Stimulated activated CD4-positive, alpha-beta T cell treated with anti-CD3 and anti-CD28 coated beads, Interleukin-4, amount 100 ng/mL, for 4 hours (primary cell): ENCODE measurements at regions not wholly inside any gene's neighbourhood (a gene's known extent, or its start where the extent isn't known, plus 50 kb on each side); places are given as distances from the start of the nearest gene placed in this dataset.
"Not testable (repeated sequence)": the region's sequence is repeated elsewhere in the genome, so short reads cannot be mapped to it uniquely, and the experiment has no call there.

Experiments used
- DNase-seq, 2 experiments: peaks; one replicate each; pipeline ENCODE4 v3.0.0-alpha.2; 2020

DNA sequence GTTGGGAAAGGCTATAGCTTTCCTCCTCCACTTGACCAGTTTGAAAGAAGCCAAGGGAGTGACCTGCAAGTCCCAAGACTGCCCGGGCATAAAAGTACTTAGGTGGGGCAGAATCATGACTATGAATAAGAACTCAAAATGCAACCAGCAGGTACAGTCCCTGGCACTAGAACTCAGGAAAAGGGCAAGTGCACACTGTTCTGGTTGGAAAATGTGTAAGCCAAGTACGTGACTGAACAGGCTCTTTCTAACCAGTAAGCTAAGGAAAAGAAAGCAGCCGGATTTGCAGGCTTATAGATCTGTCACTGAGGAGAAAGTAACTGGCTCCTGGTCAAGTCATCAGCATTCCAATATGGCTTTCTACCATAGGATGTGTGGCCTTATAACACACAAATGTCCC is 101.2 kb upstream of the SLC4A7 start:
- no peak for DNase-seq

DNA sequence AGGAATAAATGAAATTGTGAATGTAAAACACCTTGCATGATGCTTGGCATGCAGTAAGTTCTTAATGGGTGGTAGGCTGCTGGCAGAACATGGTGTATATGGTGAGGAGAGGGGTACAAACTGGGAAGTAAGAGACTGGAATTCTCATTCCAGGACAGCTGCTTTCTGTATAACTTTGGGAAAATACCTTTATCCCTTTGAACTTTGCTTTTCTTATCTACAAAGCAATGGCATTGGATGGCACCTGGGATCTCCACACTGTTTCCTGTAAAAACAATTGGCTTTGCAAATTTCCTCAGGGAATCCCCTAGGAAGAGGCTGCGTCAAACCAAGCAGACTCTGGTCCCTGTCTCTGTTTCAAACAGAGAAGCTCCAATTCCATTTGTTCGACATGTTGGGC is 100.7 kb upstream of the SLC4A7 start:
- no peak for DNase-seq

DNA sequence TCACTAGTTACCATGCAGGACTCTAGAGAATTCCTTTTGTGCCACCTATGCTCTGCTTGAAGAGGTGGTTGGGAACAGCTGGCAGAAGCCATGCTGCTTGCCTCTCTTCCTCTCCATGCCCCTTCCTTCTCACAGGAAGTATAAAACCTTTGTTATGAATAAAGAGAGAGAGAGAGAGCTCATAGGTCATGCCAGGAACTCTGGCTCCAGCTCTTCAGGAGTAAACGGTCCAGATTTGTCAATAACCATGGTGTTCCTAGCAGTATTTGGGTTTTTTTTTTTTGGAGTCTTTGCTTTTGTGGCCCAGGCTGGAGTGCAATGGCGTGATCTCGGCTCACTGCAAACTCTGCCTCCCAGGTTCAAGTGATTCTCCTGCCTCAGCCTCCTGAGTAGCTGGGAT is 97.7 kb upstream of the SLC4A7 start:
- DNase-seq, result no peak

DNA sequence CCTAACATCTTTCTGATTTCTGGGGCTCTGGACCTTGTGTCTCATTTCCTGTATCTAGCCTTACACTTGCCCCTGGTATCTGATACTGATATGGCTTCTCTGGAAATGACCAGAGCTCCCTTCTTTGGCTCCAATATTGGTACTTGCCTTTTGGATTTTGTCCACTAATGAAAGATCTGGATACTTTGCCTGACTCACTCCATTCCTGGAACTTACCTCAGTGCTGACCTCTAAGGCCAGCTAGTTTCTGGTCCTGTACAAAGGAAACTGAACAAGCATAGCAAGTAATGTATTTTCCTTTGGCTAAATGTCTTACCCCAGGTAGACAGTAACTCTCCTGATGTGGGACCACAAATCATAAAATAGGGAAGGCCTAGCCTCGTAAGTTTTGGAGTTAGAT is 93.8 kb upstream of the SLC4A7 start:
- DNase-seq, result no peak

DNA sequence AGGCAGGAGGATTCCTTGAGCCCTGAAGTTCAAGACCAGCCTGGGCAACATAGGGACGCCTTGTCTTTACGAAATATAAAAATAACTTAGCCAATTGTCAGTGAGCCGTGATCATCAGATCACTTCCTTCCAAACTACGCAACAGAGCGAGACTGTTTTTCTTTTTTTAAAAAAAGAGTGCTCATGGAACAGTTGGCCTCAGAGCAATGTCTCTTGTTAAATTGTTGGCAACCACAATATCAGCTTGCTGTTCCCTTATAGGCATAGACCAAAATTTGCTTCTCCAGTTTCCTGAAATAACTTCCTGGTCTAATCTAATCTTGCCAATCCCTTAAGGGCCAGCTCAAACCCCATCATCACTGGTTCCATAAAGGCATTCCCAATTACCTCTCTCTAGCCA is 93.3 kb upstream of the SLC4A7 start:
- DNase-seq, result no peak

DNA sequence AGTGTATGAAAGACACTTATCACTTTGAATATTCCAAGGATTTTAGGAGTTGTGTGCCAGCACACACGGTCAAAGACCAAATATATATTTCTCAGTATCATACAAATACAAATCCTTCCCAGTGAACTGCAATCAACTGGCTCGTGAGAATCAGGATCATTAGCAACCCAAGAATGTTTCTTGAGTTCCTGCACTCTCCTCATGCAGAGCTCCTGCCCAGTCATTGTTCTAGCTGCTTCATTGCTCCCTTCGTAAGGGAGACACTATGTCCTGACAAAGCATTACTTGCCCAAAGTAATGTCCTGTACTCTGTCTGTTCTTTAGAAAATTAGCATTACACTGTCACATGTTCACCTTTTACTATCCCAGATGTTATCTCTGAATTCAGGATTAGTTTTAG is 92.0 kb upstream of the SLC4A7 start:
- no peak for DNase-seq

DNA sequence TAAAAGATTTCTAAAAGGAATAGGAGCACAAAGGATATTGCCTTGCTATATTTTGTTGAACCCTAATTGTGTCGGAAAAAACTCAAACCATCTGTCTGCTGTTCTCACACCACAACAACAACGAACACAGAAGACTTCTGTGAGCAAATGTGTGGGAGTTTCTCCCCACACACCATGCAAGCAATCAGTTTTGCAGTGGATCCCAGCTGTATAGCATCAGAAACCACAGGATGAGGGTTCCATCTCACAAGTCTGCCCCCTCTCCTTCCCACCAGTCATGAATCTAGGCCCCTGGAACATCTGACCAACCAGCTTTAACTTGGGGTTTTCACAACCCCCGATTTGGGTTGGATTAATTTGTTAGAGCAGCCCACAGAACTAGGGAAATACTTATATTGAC is 91.3 kb upstream of the SLC4A7 start:
- DNase-seq, result no peak

DNA sequence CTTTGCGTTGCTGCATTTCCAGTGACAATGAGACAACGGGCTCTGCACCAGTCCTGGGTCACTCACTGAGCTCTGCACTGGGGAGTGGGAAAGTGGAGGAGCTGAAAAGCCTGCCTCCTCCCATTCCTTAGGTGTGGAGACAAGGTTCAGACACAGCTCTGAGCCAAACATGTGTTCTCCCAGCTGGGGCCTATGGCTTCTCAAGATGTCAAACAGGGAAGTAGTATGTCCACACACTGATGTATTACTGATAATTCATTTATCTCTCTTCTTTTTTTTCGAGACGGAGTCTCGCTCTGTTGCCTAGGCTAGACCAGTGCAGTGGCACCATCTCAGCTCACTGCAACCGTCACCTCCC is 90.2 kb upstream of the SLC4A7 start:
- DNase-seq, result no peak

DNA sequence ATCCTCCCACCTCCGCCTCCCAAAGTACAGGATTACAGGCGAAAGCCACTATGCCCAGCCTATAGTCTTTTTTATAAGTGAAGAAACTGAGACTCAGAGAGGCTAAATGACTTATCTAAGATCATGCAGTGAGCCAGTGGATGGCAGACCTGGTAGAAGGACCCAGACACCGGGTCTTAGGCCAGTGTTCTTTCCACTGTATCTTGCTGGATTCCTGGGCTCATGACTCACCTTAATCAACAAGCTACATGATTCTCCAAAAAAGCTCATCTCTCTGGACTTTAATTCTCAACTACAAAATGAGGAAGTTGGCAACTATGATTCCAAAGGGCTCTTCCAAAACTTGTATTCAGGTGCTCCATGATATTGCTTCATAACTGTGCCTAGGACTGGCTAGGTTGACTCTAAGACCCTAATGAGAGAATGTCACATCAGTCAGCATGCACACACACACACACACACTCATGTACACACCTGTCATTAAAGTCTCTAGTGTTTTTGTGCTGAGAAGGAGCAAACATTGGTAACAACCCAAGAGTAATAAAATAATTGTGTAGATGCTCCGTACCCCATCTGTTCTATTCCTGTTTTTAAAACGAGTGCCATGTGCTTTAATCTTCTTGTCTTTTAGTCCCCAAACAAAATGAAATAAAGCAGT is 89.7 kb upstream of the SLC4A7 start:
- no peak for DNase-seq

DNA sequence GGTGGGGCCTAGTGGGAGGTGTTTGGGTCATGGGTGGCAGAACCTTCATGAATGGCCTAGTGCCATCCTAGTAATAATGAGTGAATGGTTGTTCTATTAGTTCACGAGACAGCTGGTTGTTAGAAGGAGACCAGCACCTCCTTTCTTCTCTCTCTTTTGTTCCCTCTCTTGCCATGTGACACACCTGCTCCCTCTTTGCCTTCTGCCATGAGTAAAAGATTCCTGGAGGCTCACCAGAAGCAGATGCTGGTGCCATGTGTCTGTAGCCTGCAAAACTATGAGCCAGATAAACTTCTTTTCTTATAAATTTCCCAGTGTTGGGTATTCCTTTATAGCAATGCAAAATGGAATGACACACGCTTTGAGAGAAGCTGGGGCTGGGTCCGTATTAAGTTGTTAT is 89.0 kb upstream of the SLC4A7 start:
- no peak for DNase-seq

DNA sequence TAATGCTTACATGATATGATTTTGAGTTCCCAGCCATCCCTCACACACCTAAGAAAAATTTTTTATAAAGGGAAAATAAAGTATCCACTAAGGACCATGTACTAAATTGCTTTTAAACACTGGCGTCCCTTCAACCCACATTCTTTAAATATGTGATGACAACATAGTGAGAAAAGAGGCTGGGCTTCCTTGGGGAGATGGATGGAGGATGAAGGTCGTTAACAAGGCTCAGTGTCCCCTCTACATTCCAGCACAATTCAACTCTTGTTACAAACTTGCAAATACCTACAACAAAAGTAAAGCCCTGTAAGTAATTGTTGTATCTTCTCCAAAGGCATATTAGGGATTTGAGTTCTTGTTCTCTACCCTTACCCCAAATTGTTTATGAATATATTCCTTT is 87.2 kb upstream of the SLC4A7 start:
- DNase-seq, result no peak

DNA sequence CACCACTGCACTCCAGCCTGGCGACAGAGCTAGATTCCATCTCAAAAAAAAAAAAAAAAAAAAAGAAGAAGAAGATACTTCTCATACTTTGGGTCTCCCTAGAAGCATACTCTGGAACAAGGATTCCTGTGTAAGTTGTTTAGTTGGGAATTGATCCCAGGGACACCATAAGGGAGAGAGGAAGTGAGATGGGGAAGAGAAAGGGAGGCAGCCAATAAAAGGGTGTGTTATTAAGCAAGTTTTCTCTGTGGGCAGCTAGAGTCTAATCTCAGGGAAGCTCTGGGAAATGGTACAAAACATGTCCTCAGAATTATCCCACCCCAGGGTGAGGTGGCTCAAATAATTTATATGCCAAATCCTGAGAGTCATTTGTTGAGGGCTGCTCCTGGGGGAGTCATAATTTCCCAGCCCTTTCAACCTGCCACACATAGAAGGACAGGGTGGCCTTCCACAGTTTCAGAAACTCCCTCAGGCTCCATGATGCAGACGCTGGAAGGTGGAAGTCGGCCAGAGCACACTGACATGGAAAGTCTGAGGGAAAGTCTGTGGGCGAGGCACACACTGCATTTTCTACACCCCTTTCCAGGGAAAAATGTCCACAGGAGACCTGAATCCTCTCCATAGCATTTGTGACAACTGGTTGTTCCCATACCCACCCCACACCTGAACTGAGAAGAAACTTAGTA is 86.4 kb upstream of the SLC4A7 start:
- DNase-seq, result no peak

DNA sequence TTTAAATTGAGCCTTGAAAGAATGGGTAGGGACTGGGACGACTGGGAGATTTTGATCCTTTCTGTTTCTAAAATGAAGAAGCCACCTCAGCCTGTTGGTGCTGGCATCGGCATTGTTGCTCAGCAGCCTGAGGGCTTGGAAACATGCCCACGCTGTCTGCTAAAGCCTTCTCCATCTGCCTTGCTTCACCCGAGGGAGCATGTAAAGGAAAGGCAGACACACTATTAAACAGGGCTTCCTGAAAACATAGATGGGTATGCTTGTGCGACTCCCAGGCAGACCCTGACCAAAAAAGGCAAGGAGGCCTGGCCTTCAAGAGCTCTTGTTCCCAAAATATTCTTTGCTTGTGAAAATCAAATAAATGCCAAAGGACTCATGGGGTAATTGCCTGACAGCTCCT is 84.2 kb upstream of the SLC4A7 start:
- DNase-seq, result no peak

DNA sequence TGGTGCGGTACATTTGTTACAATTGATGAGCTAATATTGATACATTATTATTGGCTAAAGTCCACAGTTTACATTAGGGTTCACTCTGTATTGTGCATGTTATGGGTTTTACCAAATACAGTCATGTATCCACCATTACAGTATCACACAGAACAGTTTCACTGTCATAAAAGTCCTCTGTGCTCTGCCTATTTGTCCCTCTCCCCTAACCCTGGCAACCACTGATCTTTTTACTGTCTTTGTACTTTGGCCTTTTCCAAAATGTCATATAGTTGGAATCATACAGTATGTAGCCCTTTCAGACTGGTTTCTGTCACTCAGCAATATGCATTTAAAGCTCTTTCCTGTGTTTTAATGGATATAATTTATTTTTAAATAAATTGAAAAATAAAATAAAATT is 83.1 kb upstream of the SLC4A7 start:
- no peak for DNase-seq

DNA sequence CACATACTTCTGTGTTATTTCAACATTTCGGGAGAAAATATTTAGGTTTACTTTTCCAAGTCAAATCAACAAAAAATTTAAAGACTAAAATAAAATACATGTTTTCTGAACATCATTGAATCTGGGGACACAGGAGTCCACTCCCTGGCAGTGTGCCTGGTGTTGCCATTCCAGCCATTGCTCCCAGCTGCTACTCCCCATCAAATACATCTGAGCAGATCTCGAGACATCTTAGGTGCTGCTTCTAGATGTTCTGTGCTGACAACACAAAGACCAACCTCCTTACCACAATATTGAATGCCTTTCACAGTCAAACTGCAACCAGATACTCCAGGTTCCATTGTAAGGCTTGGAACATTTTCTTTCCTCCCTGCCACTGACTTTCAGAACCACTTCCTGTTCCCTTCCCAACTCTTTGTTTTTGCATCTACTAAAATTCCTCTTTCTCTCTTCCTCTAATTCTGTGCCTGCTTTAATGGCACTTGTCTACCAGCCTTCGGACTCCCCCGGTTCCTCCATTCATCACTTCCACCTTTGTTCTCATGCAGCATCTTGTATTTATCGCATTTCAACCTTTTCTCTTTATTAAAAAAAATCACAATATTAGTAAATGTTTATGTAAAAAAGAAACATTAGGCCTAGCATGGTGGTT is 81.1 kb upstream of the SLC4A7 start:
- no peak for DNase-seq

DNA sequence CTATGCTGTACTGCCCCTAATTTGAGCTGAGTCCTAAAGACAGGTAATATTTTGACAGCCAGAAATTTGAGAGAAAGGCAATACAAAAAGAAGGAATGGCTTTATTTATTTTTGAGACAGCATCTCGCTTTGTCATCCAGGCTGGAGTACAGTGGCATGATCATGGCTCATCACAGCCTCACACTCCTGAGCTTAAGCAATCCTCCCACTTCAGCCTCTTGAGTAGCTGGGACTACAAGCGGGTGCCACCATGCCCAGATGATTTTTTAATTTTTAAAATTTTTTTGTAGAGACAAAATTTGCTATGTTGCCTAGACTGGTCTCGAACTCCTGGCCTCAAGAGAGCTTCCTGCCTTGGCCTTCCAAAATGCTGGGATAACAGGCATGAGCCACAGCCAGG is 77.4 kb upstream of the SLC4A7 start:
- no peak for DNase-seq

DNA sequence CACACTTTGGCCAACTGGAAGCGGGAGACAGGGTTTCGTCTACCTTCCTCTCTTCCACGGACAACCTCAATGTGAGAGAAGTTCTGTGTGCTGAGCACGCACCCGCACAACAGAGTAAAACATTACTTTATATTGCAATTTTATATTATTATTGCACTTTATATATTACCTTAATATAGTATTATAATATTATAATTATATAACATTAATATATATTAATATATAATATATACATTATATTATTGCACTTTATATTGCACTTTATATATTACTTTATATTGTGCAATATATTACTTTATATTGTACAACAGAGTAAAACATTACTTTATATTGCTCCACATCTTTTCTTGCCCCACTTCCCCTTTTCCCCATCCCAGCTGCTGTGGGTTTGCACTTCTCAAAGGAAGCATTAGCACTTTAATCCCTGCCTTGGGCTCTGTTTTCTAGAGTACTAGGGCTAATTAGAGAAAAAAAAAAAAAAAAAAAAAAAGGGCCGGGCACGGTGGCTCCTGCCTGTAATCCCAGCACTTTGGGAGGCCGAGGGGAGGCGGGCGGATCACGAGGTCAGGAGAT is 76.4 kb upstream of the SLC4A7 start:
- DNase-seq, result no peak

DNA sequence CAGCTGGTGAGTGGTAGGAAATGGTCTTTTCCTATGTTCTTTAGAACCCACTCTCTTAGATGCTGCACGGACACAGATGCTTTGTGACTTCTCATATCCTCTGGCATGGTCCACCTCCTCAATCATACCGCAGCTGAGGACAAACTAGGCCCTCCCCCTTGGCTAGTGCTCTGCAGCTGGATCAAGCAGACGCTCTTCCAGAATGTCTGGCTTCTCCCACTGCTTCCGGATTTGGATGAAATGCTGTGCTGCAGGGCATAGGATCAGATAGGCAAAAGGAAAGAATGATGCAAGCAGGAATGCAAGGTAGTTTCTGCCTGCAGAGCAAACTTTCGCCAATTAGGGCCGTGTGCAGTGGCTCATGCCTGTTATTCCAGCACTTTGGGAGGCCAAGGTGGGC is 75.7 kb upstream of the SLC4A7 start:
- no peak for DNase-seq

DNA sequence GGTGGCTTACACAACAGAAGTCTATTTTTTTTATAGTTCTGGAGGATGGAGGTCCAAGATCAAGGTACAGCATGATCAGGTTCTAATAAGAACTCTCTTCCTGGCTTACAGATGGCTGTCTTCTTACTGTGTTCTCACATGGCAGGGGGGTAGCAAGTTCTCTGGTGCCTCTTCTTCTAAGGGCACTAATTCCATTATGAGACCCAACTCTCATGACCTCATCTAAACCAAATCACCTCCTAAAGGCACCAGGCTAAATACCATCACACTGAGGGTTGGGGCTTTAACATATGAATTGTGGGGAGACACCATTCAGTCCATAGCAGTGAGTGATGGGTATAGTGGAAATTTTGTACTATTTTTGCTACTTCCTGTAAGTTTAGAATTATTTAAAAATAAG is 75.2 kb upstream of the SLC4A7 start:
- DNase-seq, result no peak

DNA sequence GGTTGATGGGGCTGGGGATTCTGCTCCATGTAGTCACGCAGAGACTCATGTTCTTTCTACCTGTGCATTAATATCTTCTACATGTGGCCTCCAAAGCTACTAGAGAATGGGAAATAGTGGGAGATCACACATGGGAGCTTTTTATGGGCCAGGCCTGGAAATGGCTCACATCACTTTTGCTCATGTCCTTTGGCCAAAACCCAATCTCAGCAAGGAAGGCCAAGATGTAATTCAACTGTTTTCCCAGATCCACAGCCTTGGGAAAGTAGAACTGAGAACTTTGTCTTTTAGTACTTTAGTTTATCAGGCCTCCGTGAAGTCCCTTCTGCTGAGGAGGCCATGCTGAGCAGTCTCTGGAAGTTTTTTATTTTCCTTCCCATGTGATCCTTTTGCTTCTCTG is 73.2 kb upstream of the SLC4A7 start:
- DNase-seq, result no peak

DNA sequence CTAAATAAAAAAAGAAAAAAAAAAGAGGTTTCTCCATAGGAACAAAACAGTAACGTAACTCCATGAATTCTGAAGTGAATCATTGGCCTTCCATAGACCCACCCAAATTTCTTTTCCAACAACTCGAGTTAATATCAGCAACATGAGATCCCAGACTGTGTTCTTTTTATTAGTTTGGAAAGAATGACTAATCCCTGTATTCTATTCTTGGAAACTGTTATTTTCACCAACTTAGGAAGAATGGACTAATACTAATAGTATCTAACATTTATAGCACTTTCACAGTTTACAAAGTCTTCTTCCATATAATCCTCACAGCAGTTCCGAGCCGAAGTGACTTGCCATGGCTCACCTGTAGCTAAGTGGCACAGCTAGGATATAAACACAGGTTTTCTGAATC is 72.7 kb upstream of the SLC4A7 start:
- DNase-seq, result no peak

DNA sequence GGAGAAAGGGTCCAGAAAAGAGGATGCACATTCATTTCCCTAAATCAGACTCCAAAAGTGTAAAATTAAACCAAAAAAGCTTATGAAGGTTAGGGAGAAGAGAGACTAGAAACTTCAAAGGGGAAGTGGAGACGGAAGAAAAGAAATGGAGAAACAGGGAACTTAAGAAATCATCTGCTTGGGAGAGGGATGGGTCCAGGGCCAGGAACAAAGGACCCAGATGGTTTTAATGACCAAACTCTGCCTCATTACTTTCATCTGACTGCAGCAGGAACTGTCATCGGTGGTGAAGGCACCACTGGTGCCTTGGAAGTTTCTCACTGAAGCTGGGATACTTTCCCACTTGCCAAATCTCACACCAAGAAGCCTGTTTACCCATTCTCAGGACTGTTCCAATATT is 70.5 kb upstream of the SLC4A7 start:
- DNase-seq, result no peak

DNA sequence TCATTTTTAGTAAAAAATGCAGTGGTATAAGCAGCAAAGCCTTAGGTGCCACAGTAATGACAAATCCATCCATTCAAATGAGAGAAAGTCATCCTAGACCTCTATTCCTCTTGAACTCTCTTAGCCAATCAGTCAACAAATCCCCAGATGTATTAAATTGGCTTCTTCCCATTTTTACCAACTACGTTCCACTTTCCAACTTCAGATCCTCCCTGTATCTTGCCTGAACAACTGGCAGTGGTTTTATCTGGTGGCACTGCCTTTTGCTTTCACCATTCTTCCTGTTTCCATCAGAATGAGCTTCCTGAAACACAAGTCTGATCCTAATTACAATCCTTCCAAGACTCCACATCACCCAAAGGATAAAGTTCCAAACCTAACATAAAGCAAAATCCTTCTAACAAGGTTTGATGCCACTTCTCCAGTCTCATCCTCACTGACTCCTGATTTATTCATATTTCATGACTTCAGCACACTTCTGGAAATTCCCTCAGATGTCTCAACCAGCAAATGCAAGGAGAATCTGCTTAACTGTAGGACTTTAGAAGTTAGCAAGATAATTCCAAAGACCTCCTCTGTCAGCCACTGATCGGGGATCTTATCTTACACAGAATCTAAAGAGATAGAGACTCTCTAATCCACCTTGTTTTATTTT is 69.8 kb upstream of the SLC4A7 start:
- no peak for DNase-seq

DNA sequence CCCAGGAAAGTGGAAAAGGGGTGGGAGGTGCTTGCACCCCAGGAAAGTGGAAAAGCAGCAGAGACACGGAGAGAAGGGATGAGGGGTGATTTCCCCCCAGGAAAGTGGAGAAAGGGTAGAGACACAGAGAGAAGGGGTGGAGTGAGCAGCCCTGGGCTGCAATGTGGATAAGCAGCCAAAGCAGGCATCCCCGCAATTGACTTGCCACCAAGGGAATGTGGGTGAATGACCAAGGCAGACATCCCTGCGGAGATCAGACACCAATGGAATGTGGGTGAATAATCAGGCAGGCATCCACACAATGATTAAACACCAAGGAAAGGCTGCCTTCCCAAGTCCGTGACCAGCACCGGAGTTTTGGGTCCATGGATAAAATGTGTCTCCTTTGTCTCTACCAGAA is 68.5 kb upstream of the SLC4A7 start:
- DNase-seq, result not testable (repeated sequence)
